ENCODE measurements at regions not wholly inside any gene's neighbourhood (a gene's known extent, or its start where the extent isn't known, plus 50 kb on each side); places are given as distances from the start of the nearest gene placed in this dataset.

- no peaks in the 10 kb centered on the region for H3K79me2 ChIP-seq (ENCODE audit: insufficient read depth, low read length)
- RAD21 ChIA-PET (ENCODE audit: low non-redundant PET in 1 of 2, low total read pairs in 2 of 2, uncharacterized antibody in 2 of 2, unreplicated experiment in 2 of 2), result no interaction called here
- no peak overlapping the region for H3K4me2 ChIP-seq (ENCODE audit: low read length)
- H3K27me3 ChIP-seq (ENCODE audit: insufficient read depth, low read length), result no peaks in the 10 kb centered on the region
- no peaks in the 10 kb centered on the region for H3K36me3 ChIP-seq (ENCODE audit: control insufficient read depth in 1 of 2, insufficient read depth in 2 of 2, low read length in 2 of 2)
- CTCF ChIA-PET, result no interaction called here
- no peak overlapping the region for H3K9ac ChIP-seq (ENCODE audit: low read length)
- peaks cover 4 to 19% of the 10 kb centered on the region in 2 experiments; a peak in 3 of 4 replicates for H3K9me3 ChIP-seq (ENCODE audit: control insufficient read depth in 1 of 2, insufficient read depth in 1 of 2, low read depth in 1 of 2, low read length in 2 of 2)
- intact Hi-C loops (cut with micrococcal nuclease), result no loop called here
- POLR2A ChIA-PET, result no interaction called here
- H2AFZ ChIP-seq (ENCODE audit: low read depth, low read length, poor library complexity, severe bottlenecking), result no peak overlapping the region
- DNase-seq (ENCODE audit: low read depth, low spot score), result no peak
- no TSS peak for BruUV-seq (replicated peaks)
- H3K9me2 ChIP-seq (ENCODE audit: insufficient read depth), result no peaks in the 10 kb centered on the region
- no peaks in the 10 kb centered on the region for H3K4me1 ChIP-seq (ENCODE audit: control insufficient read depth in 1 of 2, insufficient read depth in 2 of 2, low read length in 2 of 2)
- TF ChIP-seq MAX (IDR thresholded peaks at IDR 0.05) (no peak), ATF3 (IDR thresholded peaks at IDR 0.05) (no peak), CEBPB (IDR thresholded peaks at IDR 0.05; ENCODE audit: low read depth) (no peak), TCF7L2 (IDR thresholded peaks at IDR 0.05; ENCODE audit: borderline replicate concordance, extremely low read depth, insufficient read depth, insufficient read length) (no peak), SRF (IDR thresholded peaks at IDR 0.05; ENCODE audit: low read depth) (no peak)
- no peak overlapping the region for H3K27ac ChIP-seq (ENCODE audit: low read depth, low read length)
- H4K20me1 ChIP-seq (ENCODE audit: insufficient read depth), result no peaks in the 10 kb centered on the region
- no peak for ATAC-seq
- H3K4me3 ChIP-seq (replicated peaks in 1 of 2; ENCODE audit: low read depth in 1 of 2, low read length in 2 of 2), result no peak overlapping the region
Measured at GRCh38 chr7:49014870-49015269, 90.5 kb downstream of the CDC14C start.

- BruUV-seq (replicated peaks), result no TSS peak
- no peak overlapping the region for H3K27ac ChIP-seq (ENCODE audit: low read depth, low read length)
- RAD21 ChIA-PET (ENCODE audit: low non-redundant PET in 1 of 2, low total read pairs in 2 of 2, uncharacterized antibody in 2 of 2, unreplicated experiment in 2 of 2), result no interaction called here
- POLR2A ChIA-PET, result no interaction called here
- CTCF ChIA-PET, result no interaction called here
- no peak for DNase-seq (ENCODE audit: low read depth, low spot score)
- no peaks in the 10 kb centered on the region for H3K27me3 ChIP-seq (ENCODE audit: insufficient read depth, low read length)
- H3K9me3 ChIP-seq (ENCODE audit: control insufficient read depth in 1 of 2, insufficient read depth in 1 of 2, low read depth in 1 of 2, low read length in 2 of 2), result peaks cover 4 to 13% of the 10 kb centered on the region in 2 experiments; a peak in 3 of 4 replicates
- no peak overlapping the region for H3K9ac ChIP-seq (ENCODE audit: low read length)
- no peak overlapping the region for H3K4me2 ChIP-seq (ENCODE audit: low read length)
- no peaks in the 10 kb centered on the region for H4K20me1 ChIP-seq (ENCODE audit: insufficient read depth)
- H2AFZ ChIP-seq (ENCODE audit: low read depth, low read length, poor library complexity, severe bottlenecking), result no peak overlapping the region
- no peaks in the 10 kb centered on the region for H3K36me3 ChIP-seq (ENCODE audit: control insufficient read depth in 1 of 2, insufficient read depth in 2 of 2, low read length in 2 of 2)
- no peaks in the 10 kb centered on the region for H3K79me2 ChIP-seq (ENCODE audit: insufficient read depth, low read length)
- H3K4me1 ChIP-seq (ENCODE audit: control insufficient read depth in 1 of 2, insufficient read depth in 2 of 2, low read length in 2 of 2), result no peaks in the 10 kb centered on the region
- intact Hi-C loops (cut with micrococcal nuclease), result no loop called here
- TF ChIP-seq SIN3A (IDR thresholded peaks at IDR 0.05; ENCODE audit: low read depth) (no peak), CTCF (IDR thresholded peaks at IDR 0.05 in 2 of 3, conservative IDR thresholded peaks at IDR 0.05 in 1 of 3; ENCODE audit: borderline replicate concordance in 1 of 3, insufficient read depth in 1 of 3, low read depth in 2 of 3, low read length in 2 of 3) (no peak), MAX (IDR thresholded peaks at IDR 0.05) (no peak), SRF (IDR thresholded peaks at IDR 0.05; ENCODE audit: low read depth) (no peak), ZFX (IDR thresholded peaks at IDR 0.05) (no peak)
- H3K9me2 ChIP-seq (ENCODE audit: insufficient read depth), result no peaks in the 10 kb centered on the region
- H3K4me3 ChIP-seq (replicated peaks in 1 of 2; ENCODE audit: low read depth in 1 of 2, low read length in 2 of 2), result no peak overlapping the region
- no peak for ATAC-seq
Measured at GRCh38 chr7:49020145-49020544, 95.8 kb downstream of the CDC14C start.
